Astrocyte (in vitro differentiated cells and primary cell): ENCODE measurements at regions not wholly inside any gene's neighbourhood (a gene's known extent, or its start where the extent isn't known, plus 50 kb on each side); places are given as distances from the start of the nearest gene placed in this dataset.

Source experiments
- EZH2 ChIP-seq: IDR thresholded peaks from 2 replicates; pipeline ENCODE4 v1.6.1; 2012; ENCODE audit warnings: mild to moderate bottlenecking, low read length, inconsistent platforms; ENCODE audit not compliant: insufficient read depth
- TF ChIP-seq, protein P1 (sequence below): IDR thresholded peaks from 2 replicates; pipeline ENCODE4 v1.5.1; 2011; ENCODE audit warnings: low read depth, mild to moderate bottlenecking, inconsistent platforms, low read length, moderate library complexity; ENCODE audit not compliant: insufficient read depth

- TF ChIP-seq, protein P1, sequence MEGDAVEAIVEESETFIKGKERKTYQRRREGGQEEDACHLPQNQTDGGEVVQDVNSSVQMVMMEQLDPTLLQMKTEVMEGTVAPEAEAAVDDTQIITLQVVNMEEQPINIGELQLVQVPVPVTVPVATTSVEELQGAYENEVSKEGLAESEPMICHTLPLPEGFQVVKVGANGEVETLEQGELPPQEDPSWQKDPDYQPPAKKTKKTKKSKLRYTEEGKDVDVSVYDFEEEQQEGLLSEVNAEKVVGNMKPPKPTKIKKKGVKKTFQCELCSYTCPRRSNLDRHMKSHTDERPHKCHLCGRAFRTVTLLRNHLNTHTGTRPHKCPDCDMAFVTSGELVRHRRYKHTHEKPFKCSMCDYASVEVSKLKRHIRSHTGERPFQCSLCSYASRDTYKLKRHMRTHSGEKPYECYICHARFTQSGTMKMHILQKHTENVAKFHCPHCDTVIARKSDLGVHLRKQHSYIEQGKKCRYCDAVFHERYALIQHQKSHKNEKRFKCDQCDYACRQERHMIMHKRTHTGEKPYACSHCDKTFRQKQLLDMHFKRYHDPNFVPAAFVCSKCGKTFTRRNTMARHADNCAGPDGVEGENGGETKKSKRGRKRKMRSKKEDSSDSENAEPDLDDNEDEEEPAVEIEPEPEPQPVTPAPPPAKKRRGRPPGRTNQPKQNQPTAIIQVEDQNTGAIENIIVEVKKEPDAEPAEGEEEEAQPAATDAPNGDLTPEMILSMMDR, result no peak
- no peak for TF ChIP-seq EZH2
These were observed 65.9 kb upstream of the HECTD2 start for GRCh38 chr10:91344117-91344856.
